Panc1 (cell line): ENCODE measurements at regions not wholly inside any gene's neighbourhood (a gene's known extent, or its start where the extent isn't known, plus 50 kb on each side); places are given as distances from the start of the nearest gene placed in this dataset.
A peak's percentile ranks its signal among the peaks of the same experiment; 100 is the strongest.
"Not testable (repeated sequence)": the region's sequence is repeated elsewhere in the genome, so short reads cannot be mapped to it uniquely, and the experiment has no call there.

ENCODE experiments used
- ATAC-seq: fragments of 200-7000 bp; cut with Tn5 transposase; 2 replicates; pipeline ENCODE4 v1.9.1; 2020; ENCODE audit warnings: mild to moderate bottlenecking, moderate library complexity
- BruUV-seq: library from RNA; stranded (reverse); fragments of 400-500 nt; replicated peaks from 2 replicates; lab custom pipeline; 2021; lab: Mats Ljungman, UMichigan
- CTCF ChIA-PET: fragments of 300-600 bp; sonication (Branson Sonifier 250); formaldehyde crosslinking; loops from one replicate; lab custom pipeline; 2022; ENCODE audit warnings: antibody characterized with exemption; lab: Charles Lee
- POLR2A ChIA-PET: fragments of 300-600 bp; sonication (Branson Sonifier 250); formaldehyde crosslinking; loops from one replicate; lab custom pipeline; 2022; ENCODE audit warnings: antibody characterized with exemption; lab: Charles Lee
- DNase-seq: peaks from one replicate; pipeline ENCODE4 v3.0.0-alpha.2; 2010; ENCODE audit warnings: low read depth, low spot score
- H3K27ac ChIP-seq: 2 replicates; pipeline ENCODE4 v1.5.1; 2011; ENCODE audit warnings: mild to moderate bottlenecking, low read length, inconsistent platforms
- H3K27me3 ChIP-seq: fragments of 200-500 bp; sonication (Bioruptor generic); 2 replicates; pipeline ENCODE4 v1.6.0; 2014; ENCODE audit warnings: low read length, inconsistent platforms; ENCODE audit not compliant: control insufficient read depth, insufficient read depth
- H3K36me3 ChIP-seq: fragments of 200-500 bp; sonication (Bioruptor generic); 2 replicates; pipeline ENCODE4 v1.5.1; 2014; ENCODE audit warnings: inconsistent platforms, mild to moderate bottlenecking, low read length, moderate library complexity; ENCODE audit not compliant: control insufficient read depth, insufficient read depth
- H3K4me1 ChIP-seq: 2 replicates; pipeline ENCODE4 v1.5.1; 2011; ENCODE audit warnings: inconsistent platforms, mild to moderate bottlenecking, low read length, moderate library complexity; ENCODE audit not compliant: control insufficient read depth, insufficient read depth
- H3K4me3 ChIP-seq, 2 experiments: 2 replicates each; pipeline ENCODE4 v1.5.1; 2011 to 2012; ENCODE audit warnings: low read depth in 2 of 2, low read length in 2 of 2, mild to moderate bottlenecking in 2 of 2, inconsistent platforms in 1 of 2, moderate library complexity in 1 of 2
- H3K9me3 ChIP-seq: fragments of 200-500 bp; sonication (Bioruptor generic); 2 replicates; pipeline ENCODE4 v1.5.1; 2014; ENCODE audit warnings: low read depth, mild to moderate bottlenecking, inconsistent platforms, low read length, moderate library complexity; ENCODE audit not compliant: control insufficient read depth, insufficient read depth
- POLR2AphosphoS5 ChIP-seq: IDR thresholded peaks from 2 replicates; pipeline ENCODE4 v1.6.1; 2012; ENCODE audit warnings: mild to moderate bottlenecking, low read depth, low read length, moderate library complexity
- SIN3A ChIP-seq: IDR thresholded peaks from 2 replicates; pipeline ENCODE4 v1.6.1; 2012; ENCODE audit warnings: low read depth, mild to moderate bottlenecking, low read length, moderate library complexity, borderline replicate concordance; ENCODE audit not compliant: insufficient read depth
- TCF7L2 ChIP-seq: IDR thresholded peaks from 2 replicates; pipeline ENCODE4 v1.6.1; 2011; ENCODE audit warnings: mild to moderate bottlenecking, low read depth, low read length, inconsistent platforms
- in situ Hi-C: cut with HindIII; loops from 2 replicates; pipeline ENCODE4 v1.10.0; 2016; ENCODE audit warnings: low sequenced_read_pairs, low pct_unique_long_range_greater_than_20kb
- intact Hi-C: fragments of 100-400 bp; cut with micrococcal nuclease; formaldehyde crosslinking; loops from one replicate; pipeline ENCODE4 v1.10.0; 2022; ENCODE audit not compliant: unreplicated experiment
- TF ChIP-seq, protein P1 (sequence below): fragments of 450-650 bp; IDR thresholded peaks from 2 replicates; pipeline ENCODE4 v1.5.1; 2017; ENCODE audit warnings: mild to moderate bottlenecking
- TF ChIP-seq, protein P2 (sequence below), 2 experiments: IDR thresholded peaks; 2 replicates each; pipeline ENCODE4 v1.6.1; 2011 to 2012; ENCODE audit warnings: low read depth in 2 of 2, control low read depth in 1 of 2, low read length in 1 of 2, mild to moderate bottlenecking in 1 of 2, moderate library complexity in 1 of 2; ENCODE audit not compliant: insufficient read depth in 1 of 2

DNA sequence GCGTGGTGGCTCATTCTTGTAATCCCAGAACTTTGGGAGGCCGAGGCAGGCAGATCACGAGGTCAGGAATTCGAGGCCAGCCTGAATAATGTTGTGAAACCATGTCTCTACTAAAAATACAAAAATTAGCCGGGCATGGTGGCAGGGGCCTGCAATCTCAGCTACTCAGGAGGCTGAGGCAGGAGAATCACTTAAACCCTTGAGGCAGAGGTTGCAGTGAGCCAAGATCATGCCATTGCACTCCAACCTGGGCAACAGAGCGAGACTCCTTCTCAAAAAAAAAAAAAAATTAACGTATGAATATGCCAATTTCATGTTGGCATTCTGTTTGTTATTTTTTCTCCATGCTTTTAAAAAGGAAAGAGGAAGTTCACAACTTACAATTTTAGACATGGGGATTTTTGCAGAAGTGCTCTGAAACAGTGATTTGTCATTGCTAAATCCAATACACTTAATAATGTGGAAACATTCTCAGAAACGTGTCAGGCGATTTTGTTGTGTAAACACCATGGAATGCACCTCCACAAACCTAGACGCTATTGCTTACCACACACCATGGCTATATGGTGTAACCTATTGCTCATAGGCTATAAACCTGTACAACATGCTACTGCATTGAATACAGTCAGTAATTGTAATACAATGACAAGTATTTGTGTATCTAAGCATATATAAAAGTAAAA, 115.9 kb upstream of the PCDH20 start:
- Histone ChIP-seq H3K4me1 (no peaks in the 10 kb centered on the region), H3K27me3 (no peaks in the 10 kb centered on the region), H3K36me3 (no peaks in the 10 kb centered on the region), H3K27ac (no peak overlapping the region), H3K4me3 (no peak overlapping the region), H3K9me3 (no peaks in the 10 kb centered on the region)
- DNase-seq, result peak; percentile 0
- intact Hi-C loops, result no loop called here
- TF ChIP-seq TCF7L2 (no peak), SIN3A (no peak), POLR2AphosphoS5 (no peak)
- TF ChIP-seq, protein P1, sequence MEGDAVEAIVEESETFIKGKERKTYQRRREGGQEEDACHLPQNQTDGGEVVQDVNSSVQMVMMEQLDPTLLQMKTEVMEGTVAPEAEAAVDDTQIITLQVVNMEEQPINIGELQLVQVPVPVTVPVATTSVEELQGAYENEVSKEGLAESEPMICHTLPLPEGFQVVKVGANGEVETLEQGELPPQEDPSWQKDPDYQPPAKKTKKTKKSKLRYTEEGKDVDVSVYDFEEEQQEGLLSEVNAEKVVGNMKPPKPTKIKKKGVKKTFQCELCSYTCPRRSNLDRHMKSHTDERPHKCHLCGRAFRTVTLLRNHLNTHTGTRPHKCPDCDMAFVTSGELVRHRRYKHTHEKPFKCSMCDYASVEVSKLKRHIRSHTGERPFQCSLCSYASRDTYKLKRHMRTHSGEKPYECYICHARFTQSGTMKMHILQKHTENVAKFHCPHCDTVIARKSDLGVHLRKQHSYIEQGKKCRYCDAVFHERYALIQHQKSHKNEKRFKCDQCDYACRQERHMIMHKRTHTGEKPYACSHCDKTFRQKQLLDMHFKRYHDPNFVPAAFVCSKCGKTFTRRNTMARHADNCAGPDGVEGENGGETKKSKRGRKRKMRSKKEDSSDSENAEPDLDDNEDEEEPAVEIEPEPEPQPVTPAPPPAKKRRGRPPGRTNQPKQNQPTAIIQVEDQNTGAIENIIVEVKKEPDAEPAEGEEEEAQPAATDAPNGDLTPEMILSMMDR, result no peak
- TF ChIP-seq, protein P2, sequence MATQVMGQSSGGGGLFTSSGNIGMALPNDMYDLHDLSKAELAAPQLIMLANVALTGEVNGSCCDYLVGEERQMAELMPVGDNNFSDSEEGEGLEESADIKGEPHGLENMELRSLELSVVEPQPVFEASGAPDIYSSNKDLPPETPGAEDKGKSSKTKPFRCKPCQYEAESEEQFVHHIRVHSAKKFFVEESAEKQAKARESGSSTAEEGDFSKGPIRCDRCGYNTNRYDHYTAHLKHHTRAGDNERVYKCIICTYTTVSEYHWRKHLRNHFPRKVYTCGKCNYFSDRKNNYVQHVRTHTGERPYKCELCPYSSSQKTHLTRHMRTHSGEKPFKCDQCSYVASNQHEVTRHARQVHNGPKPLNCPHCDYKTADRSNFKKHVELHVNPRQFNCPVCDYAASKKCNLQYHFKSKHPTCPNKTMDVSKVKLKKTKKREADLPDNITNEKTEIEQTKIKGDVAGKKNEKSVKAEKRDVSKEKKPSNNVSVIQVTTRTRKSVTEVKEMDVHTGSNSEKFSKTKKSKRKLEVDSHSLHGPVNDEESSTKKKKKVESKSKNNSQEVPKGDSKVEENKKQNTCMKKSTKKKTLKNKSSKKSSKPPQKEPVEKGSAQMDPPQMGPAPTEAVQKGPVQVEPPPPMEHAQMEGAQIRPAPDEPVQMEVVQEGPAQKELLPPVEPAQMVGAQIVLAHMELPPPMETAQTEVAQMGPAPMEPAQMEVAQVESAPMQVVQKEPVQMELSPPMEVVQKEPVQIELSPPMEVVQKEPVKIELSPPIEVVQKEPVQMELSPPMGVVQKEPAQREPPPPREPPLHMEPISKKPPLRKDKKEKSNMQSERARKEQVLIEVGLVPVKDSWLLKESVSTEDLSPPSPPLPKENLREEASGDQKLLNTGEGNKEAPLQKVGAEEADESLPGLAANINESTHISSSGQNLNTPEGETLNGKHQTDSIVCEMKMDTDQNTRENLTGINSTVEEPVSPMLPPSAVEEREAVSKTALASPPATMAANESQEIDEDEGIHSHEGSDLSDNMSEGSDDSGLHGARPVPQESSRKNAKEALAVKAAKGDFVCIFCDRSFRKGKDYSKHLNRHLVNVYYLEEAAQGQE (IDR thresholded peaks at IDR 0.05; ENCODE audit: insufficient read depth in 1 of 2, low read depth in 2 of 2, low read length in 1 of 2), result no peak
- ATAC-seq, result no peak
- in situ Hi-C loops, result no loop called here
- BruUV-seq, result no TSS peak
- ChIA-PET CTCF (no interaction called here), POLR2A (no interaction called here)

DNA sequence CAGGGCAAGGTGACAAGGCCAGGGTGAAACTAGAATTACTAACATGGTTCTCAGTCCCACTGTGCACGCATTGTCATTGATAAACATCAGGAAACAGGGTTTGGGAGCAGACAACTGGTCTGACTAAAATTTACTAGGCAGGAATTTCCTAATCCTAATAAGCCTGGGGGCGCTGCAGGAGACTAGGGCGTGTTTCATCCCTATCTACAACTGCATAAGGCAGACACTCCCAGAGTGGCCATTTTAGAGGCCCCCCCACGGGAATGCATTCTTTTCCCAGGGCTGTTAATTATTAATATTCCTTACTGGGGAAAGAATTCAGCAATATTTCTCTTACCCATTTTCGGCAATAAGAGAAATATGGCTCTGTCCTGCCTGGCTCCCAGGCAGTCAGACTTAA, 103.6 kb upstream of the PCDH20 start:
- POLR2A ChIA-PET, CTCF ChIA-PET, H3K27ac ChIP-seq, in situ Hi-C loops, intact Hi-C loops, ATAC-seq, DNase-seq, H3K36me3 ChIP-seq, H3K4me3 ChIP-seq, H3K4me1 ChIP-seq, H3K9me3 ChIP-seq, H3K27me3 ChIP-seq, BruUV-seq: not testable (repeated sequence)

DNA sequence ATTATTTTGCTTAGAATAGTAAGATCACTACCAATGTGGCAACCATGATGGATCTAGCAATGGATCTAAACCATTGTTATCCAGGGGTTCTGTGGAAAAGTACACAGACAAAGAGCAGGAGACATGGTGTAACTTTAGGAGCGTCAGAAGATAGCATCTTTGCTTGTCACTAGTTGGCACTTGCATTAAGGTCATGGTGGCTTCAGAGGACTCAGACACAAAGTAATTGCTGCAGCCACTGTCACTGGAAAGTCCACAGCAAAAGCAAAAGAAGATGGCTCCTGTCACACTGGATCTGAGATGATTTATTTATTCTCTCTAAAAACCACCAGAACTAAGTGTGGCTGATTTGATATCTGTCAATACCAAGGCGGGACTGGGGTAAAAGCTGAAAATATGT, 93.3 kb upstream of the PCDH20 start:
- ATAC-seq (no peak), DNase-seq (no peak)
- Histone ChIP-seq H3K27me3 (no peaks in the 10 kb centered on the region), H3K27ac (no peak overlapping the region), H3K36me3 (no peaks in the 10 kb centered on the region), H3K4me3 (no peak overlapping the region), H3K9me3 (no peaks in the 10 kb centered on the region), H3K4me1 (no peaks in the 10 kb centered on the region)
- in situ Hi-C loops (no loop called here), intact Hi-C loops (no loop called here)
- BruUV-seq, result no TSS peak
- TF ChIP-seq, protein P1, result no peak
- TF ChIP-seq SIN3A, result no peak
- TF ChIP-seq TCF7L2, result no peak
- TF ChIP-seq, protein P2 (IDR thresholded peaks at IDR 0.05; ENCODE audit: insufficient read depth in 1 of 2, low read depth in 2 of 2, low read length in 1 of 2), result no peak
- no peak for TF ChIP-seq POLR2AphosphoS5
- ChIA-PET POLR2A (no interaction called here), CTCF (no interaction called here)
